ENCODE measurements at regions not wholly inside any gene's neighbourhood (a gene's known extent, or its start where the extent isn't known, plus 50 kb on each side); places are given as distances from the start of the nearest gene placed in this dataset.

- H3K9me3 Mint-ChIP-seq = peaks cover 3% of the 10 kb centered on the region
- no peak for ATAC-seq (ENCODE audit: low read depth)
- DNase-seq = no peak
- no peaks in the 10 kb centered on the region for H3K27me3 Mint-ChIP-seq
- intact Hi-C loops (cut with micrococcal nuclease) = no loop called here
- POLR2A ChIA-PET = no interaction called here
- no peaks in the 10 kb centered on the region for H3K4me1 Mint-ChIP-seq
- no peak overlapping the region for H3K4me3 Mint-ChIP-seq
- TF ChIP-seq CTCF (IDR thresholded peaks at IDR 0.05) = no peak
- H3K27ac Mint-ChIP-seq = no peak overlapping the region
- no peaks in the 10 kb centered on the region for H3K36me3 Mint-ChIP-seq (ENCODE audit: low read depth)
- CTCF ChIA-PET = no interaction called here
Observed at GRCh38 chr12:128098730-128099129, 168.2 kb upstream of the TMEM132C start.

- no peaks in the 10 kb centered on the region for H3K27me3 Mint-ChIP-seq
- no peaks in the 10 kb centered on the region for H3K36me3 Mint-ChIP-seq (ENCODE audit: low read depth)
- ATAC-seq (ENCODE audit: low read depth) = no peak
- H3K9me3 Mint-ChIP-seq = peaks cover 3% of the 10 kb centered on the region
- intact Hi-C loops (cut with micrococcal nuclease) = no loop called here
- POLR2A ChIA-PET = no interaction called here
- DNase-seq = no peak
- H3K4me3 Mint-ChIP-seq = no peak overlapping the region
- no peak for TF ChIP-seq CTCF (IDR thresholded peaks at IDR 0.05)
- CTCF ChIA-PET = no interaction called here
- H3K27ac Mint-ChIP-seq = no peak overlapping the region
- H3K4me1 Mint-ChIP-seq = no peaks in the 10 kb centered on the region
Observed at GRCh38 chr12:128103152-128103551, 163.8 kb upstream of the TMEM132C start.

- Mint-ChIP-seq H3K9me3 (no peaks in the 10 kb centered on the region), H3K27me3 (no peaks in the 10 kb centered on the region), H3K4me3 (no peak overlapping the region), H3K4me1 (no peaks in the 10 kb centered on the region), H3K36me3 (ENCODE audit: low read depth) (no peaks in the 10 kb centered on the region), H3K27ac (no peak overlapping the region)
- intact Hi-C loops (cut with micrococcal nuclease) = no loop called here
- DNase-seq (no peak), ATAC-seq (ENCODE audit: low read depth) (no peak)
- ChIA-PET CTCF (no interaction called here), POLR2A (no interaction called here)
- TF ChIP-seq CTCF (IDR thresholded peaks at IDR 0.05) = no peak
Observed at GRCh38 chr12:128109236-128109635, 157.7 kb upstream of the TMEM132C start.

- no peak for TF ChIP-seq CTCF (IDR thresholded peaks at IDR 0.05)
- POLR2A ChIA-PET = no interaction called here
- intact Hi-C loops (cut with micrococcal nuclease) = no loop called here
- CTCF ChIA-PET = no interaction called here
- no peak overlapping the region for H3K27ac Mint-ChIP-seq
- H3K36me3 Mint-ChIP-seq (ENCODE audit: low read depth) = no peaks in the 10 kb centered on the region
- no peaks in the 10 kb centered on the region for H3K27me3 Mint-ChIP-seq
- ATAC-seq (ENCODE audit: low read depth) = no peak
- no peaks in the 10 kb centered on the region for H3K4me1 Mint-ChIP-seq
- no peaks in the 10 kb centered on the region for H3K9me3 Mint-ChIP-seq
- DNase-seq = no peak
- no peak overlapping the region for H3K4me3 Mint-ChIP-seq
Observed at GRCh38 chr12:128109636-128110035, 157.3 kb upstream of the TMEM132C start.

- H3K36me3 Mint-ChIP-seq (ENCODE audit: low read depth) = no peaks in the 10 kb centered on the region
- intact Hi-C loops (cut with micrococcal nuclease) = no loop called here
- H3K27ac Mint-ChIP-seq = no peak overlapping the region
- ChIA-PET POLR2A (no interaction called here), CTCF (no interaction called here)
- DNase-seq = no peak
- no peak overlapping the region for H3K4me3 Mint-ChIP-seq
- ATAC-seq (ENCODE audit: low read depth) = no peak
- H3K4me1 Mint-ChIP-seq = no peaks in the 10 kb centered on the region
- H3K27me3 Mint-ChIP-seq = no peaks in the 10 kb centered on the region
- H3K9me3 Mint-ChIP-seq = peaks cover 3% of the 10 kb centered on the region
- no peak for TF ChIP-seq CTCF (IDR thresholded peaks at IDR 0.05)
Observed at GRCh38 chr12:128111333-128111732, 155.6 kb upstream of the TMEM132C start.

Data from activated B cell treated with CpG ODN at 0.5 μM for 24 hours (primary cell).